ENCODE measurements at regions not wholly inside any gene's neighbourhood (a gene's known extent, or its start where the extent isn't known, plus 50 kb on each side); places are given as distances from the start of the nearest gene placed in this dataset.

DNA sequence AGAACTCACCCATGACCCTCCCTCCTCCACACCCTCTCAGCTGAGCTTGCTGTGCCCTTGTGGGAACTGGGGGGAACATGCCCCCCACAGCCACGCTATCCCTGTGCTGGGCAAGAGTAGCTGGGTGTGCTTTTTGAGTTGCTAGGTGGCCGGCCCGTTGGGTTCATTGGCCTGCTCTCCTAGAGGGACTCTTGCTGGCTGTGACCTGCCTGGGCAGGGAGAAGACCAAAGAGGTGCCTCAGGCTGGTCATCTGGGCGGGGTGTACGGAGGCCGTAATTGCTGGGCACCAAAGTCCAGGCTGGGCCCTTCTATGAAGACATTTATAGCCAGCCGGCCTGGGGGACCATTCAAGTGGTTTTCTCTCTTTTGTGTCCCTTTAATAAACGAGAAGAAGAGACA lies 138.3 kb upstream of the ZBTB40 start:
- in situ Hi-C loops (cut with MboI; ENCODE audit: low sequenced_read_pairs) = no loop called here

GRCh38 chr1:22314706-22315105 lies 136.9 kb upstream of the ZBTB40 start:
- in situ Hi-C loops (cut with MboI; ENCODE audit: low sequenced_read_pairs) = no loop called here

DNA sequence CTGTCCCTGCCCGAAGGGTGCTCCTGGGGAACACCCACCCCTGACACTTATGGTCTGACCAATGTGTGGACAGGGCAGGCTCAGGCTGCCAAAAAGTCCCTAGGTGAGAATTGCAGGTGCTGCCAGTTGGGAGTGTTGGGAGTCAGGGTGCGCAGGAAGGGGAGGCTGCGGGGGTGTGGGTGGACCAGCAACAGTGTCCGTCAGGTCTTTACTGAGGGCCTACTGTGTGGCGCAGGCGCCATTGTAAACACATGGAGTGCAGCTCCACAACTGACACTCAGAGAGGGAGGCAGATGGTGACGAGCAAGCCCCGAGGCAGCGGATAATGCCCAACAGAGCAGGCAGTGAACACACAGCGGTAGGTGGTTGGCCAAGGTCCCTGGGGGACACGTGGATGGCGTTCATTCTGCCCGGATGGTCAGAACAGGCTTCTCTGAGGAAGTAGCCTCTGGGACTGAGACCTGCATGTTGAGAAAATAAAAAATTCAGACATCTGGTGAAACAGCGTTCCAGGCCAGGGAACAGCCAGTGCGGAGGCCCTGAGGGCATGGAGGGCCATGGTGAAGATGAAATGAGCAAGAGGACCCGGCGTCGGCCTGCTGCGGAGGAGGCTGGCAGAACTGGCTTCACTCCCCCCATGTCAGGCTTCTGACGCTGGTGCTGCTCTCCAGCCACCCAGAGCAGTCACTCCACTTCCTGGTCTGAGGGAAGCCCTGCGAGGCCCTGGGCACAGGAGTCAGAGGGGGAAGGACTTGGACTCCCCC lies 136.2 kb upstream of the ZBTB40 start:
- in situ Hi-C loops (cut with MboI; ENCODE audit: low sequenced_read_pairs) = no loop called here

DNA sequence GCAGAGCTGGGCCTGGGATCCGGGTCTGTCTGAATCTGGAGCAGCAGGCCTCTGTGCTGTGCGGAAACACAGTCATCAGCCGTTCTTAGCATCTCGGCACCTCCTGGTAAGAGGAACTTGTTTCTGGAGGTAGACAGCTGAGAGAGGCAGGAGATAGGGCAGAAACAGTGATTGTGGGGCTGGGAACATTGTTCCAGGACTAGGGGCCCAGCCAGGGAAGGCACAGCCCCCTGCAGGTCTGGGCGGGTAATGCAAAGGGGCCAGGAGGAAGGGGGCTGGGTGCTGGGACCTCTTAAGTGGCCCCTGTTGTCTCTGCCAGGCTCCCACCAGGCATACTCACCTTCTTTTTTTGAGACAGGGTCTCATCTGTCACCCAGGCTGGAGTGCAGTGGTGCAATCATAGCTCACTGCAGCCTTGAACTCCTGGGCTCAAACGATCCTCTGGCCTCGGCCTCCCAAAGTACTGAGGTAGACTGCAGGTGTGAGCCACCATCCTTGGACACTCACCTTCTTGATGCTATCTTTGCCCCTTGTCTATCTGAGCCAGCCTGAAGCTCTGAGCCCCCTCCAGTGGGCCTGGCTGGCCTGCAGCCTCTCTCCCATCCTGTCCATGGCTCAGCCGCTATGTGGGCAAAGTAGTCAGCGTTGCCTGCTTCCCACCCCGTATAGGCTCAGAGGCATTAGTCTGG lies 134.3 kb upstream of the ZBTB40 start:
- in situ Hi-C loops (cut with MboI; ENCODE audit: low sequenced_read_pairs) = no loop called here

GRCh38 chr1:22317920-22318243 lies 133.8 kb upstream of the ZBTB40 start:
- in situ Hi-C loops (cut with MboI; ENCODE audit: low sequenced_read_pairs) = no loop called here

DNA sequence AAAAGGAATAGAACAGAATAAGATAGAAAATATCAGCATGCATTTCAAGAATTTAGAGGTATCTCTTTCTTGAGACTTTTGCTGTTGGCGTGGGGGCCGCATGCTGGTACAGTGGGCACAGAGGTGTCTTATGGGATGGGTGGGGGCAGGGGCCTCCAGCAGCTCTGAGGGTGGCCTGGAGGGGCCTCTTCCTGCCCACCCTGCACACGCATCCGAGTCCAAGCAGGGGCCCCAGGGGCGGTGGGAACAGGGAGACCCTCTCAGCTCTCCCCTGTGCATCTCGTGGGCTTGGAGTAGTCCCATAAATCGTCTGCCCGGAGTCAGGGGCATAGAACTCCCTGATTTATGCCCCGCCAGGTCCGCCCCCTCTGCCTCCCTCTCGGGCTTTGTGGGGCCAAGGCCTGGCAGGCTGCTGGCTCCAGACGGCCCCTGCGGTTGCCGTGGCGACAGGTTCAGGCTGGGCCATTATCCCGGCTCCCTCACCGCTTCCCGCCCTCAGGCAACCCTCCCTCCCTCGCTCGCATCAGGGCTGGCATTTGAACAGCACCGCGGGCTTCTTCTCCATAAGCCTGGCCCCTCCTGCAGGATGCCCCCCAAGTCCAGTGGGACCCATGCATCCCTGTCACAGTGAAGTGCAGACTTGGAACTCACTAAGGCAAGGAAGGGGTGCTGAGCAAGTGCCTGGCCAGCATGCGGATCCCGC lies 133.2 kb upstream of the ZBTB40 start:
- in situ Hi-C loops (cut with MboI; ENCODE audit: low sequenced_read_pairs) = no loop called here

DNA sequence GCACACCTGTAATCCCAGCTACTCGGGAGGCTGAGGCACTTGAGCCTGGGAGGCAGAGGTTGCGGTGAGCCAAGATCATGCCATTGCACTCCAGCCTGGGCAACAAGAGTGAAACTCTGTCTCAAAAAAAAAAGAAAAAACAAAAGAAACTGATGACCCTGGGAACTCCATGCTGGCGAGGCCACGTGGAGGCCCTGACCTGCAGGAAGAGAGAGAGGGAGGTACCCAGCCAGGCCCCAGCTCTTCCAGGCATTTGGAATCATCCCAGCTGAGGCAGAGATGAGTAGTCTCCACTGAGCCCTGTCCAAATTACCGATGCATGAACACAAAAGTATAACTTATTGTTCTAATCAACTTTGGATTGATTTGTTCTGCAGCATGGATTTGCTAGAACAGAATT lies 132.0 kb upstream of the ZBTB40 start:
- in situ Hi-C loops (cut with MboI; ENCODE audit: low sequenced_read_pairs) = no loop called here

DNA sequence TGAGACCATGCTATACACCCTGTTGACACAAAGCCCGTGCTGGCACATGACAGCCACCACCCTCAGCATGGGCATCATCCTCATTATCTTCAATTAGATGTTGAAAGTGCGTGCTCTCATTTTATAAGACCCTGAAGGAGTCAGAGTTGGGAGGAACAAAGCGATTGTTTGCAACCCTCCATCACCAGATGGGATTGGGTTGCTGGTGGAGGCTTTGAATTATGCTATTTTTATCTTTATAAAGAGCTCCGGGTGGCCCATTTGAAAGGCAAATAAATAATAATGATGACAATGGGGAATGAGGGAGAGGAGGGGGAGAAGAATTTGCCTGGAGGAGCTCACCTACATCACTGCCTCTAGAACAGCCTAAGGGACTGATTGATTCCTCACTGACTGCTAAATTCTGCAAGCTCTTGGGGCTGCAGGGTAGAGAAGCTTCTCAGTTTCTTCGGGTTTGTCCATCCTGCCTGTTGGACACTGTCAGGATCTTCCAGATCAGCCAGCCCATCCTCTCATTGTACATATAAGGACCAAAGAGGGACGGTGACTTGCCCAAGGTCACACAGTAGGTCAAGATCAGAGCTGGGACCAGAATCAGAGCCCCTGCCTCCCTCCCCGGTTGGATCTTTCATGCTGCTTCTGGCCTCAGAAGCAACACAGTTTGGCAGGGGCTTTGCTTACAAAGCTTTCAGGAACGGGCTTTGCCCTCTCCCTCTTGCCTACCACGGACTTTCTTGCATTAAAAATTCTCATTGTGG lies 130.9 kb upstream of the ZBTB40 start:
- in situ Hi-C loops (cut with MboI; ENCODE audit: low sequenced_read_pairs) = no loop called here

DNA sequence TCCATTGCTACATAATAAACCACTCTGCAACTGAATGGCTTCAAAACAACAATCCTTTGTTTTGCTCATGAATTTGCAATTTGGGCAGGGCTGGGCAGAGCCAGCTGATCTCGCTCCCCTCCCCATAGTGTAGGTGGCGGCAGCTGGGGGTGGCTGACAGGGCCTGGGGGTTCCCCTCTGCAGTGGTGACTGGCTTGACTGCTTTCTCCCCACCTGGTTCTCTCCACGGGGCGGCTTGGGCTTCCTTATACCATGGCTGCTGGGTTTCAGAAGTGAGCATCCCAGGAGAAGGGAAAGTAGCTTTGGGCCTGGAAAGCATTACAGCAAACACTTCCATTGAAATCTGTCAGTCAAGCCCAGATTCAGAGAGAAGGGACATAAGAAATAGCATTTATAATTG lies 129.7 kb upstream of the ZBTB40 start:
- in situ Hi-C loops (cut with MboI; ENCODE audit: low sequenced_read_pairs) = no loop called here

- in situ Hi-C loops (cut with MboI; ENCODE audit: low sequenced_read_pairs) = no loop called here
Observed at GRCh38 chr1:22323141-22323845, 128.4 kb upstream of the ZBTB40 start.

- in situ Hi-C loops (cut with MboI; ENCODE audit: low sequenced_read_pairs) = no loop called here
Observed at GRCh38 chr1:22323846-22324504, 127.7 kb upstream of the ZBTB40 start.

GRCh38 chr1:22325531-22326371 lies 125.9 kb upstream of the ZBTB40 start:
- in situ Hi-C loops (cut with MboI; ENCODE audit: low sequenced_read_pairs) = no loop called here

DNA sequence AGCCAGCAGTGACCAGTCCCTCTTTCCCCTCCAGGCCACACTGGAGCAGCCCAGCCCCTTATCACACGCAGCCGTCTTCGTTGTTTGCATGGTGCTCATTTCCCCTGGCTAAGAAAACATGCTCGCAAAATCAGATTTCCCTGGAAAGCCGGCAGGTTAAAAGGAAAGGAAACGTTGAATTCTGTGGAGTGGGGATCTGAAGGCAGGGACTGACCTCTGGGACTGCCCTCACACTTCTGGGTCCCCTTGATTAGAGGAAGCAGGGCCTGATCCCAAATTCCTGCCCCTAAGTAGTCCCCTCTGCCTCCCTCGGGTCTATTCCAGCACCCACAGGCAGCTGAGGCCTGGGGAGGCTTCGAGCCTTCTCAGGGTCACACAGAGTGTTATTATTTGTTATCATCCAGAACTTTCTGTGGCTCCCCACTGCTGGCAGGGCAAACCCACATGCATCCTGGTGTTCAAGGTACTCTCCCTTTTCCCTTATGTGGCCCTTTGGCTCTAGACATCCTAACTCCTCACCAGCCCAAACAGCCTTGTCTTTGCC lies 125.2 kb upstream of the ZBTB40 start:
- in situ Hi-C loops (cut with MboI; ENCODE audit: low sequenced_read_pairs) = no loop called here

- in situ Hi-C loops (cut with MboI; ENCODE audit: low sequenced_read_pairs) = no loop called here
Observed at GRCh38 chr1:22326931-22327330, 124.7 kb upstream of the ZBTB40 start.

DNA sequence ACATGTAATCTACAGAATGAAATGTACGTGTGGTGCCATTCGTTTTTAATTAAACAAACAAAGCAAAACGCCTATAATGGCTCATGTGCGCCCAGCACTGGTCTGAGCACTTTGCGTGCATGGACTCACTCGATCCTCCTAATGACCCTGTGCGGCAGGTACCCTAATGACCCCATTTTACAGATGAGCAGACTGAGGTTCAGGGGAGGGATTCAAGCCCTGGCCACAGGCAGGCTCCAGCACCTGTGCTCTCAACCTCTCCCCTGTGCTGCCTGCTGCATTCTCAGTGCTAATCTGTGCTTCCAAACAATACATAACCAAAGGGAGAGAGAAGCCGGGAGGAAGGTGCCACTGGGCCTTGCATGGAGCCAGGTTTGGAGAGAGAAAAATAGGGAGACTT lies 124.2 kb upstream of the ZBTB40 start:
- in situ Hi-C loops (cut with MboI; ENCODE audit: low sequenced_read_pairs) = no loop called here

GRCh38 chr1:22328331-22329147 lies 123.1 kb upstream of the ZBTB40 start:
- in situ Hi-C loops (cut with MboI; ENCODE audit: low sequenced_read_pairs) = no loop called here

- in situ Hi-C loops (cut with MboI; ENCODE audit: low sequenced_read_pairs) = no loop called here
Observed at GRCh38 chr1:22329148-22329515, 122.5 kb upstream of the ZBTB40 start.

DNA sequence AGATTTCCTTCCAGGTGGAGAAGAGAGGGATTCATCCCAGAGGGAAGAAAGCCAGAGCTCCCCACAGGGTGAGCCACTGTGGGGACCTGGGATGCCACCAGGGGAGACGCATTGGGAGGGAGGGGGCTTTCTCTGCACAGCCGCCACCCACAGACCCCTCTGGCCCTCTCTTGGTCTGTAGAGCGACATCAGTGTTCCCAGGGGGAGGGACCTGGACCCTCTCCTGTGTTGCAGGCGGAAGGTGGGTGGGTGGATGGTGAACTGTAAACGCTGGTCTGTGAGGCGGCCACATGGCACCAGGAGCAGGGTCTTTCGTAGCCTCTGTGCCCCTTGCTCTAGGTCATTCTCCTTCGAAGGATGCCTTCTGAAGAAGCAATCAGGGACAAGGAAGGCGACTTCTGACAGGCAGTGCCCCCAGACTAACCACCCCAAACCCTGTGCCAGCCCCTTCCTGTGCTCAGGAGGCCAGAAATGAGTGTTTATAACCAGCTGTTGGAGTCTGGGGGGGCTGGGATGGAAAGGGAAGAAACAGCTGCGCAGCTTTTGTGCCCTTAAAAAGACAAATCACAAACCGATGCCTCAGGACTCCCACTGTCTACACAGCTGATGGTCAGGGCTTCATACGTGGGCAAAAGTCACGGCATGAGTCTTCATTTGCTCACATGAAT lies 121.4 kb upstream of the ZBTB40 start:
- in situ Hi-C loops (cut with MboI; ENCODE audit: low sequenced_read_pairs) = no loop called here

Data from HL-60/S4 (cell line).